GM23338 (cell line): ENCODE measurements at regions not wholly inside any gene's neighbourhood (a gene's known extent, or its start where the extent isn't known, plus 50 kb on each side); places are given as distances from the start of the nearest gene placed in this dataset.

Source experiments
- ATAC-seq: fragments of 200-7000 bp; cut with Tn5 transposase; 3 replicates; pipeline ENCODE4 v1.9.1; 2020
- DNase-seq: peaks from one replicate; pipeline ENCODE4 v3.0.0-alpha.2; 2015; ENCODE audit warnings: low spot score
- H2AFZ ChIP-seq: fragments of 200-600 bp; sonication (generic); 2 replicates; pipeline ENCODE4 v1.8.0; 2016; ENCODE audit warnings: antibody characterized with exemption, mild to moderate bottlenecking, moderate library complexity
- H3F3A ChIP-seq: fragments of 200-600 bp; sonication (generic); replicated peaks from 2 replicates; pipeline ENCODE4 v1.8.0; 2017; ENCODE audit warnings: antibody characterized with exemption, mixed run types, low read depth
- H3K27ac ChIP-seq: fragments of 200-600 bp; sonication (generic); 2 replicates; pipeline ENCODE4 v1.6.1; 2016; ENCODE audit warnings: low read depth
- H3K27me3 ChIP-seq: fragments of 200-600 bp; sonication (generic); 2 replicates; pipeline ENCODE4 v1.8.0; 2016; ENCODE audit warnings: mild to moderate bottlenecking, mixed run types, moderate library complexity; ENCODE audit not compliant: insufficient read depth
- H3K36me3 ChIP-seq: fragments of 200-600 bp; sonication (generic); 2 replicates; pipeline ENCODE4 v1.8.0; 2016; ENCODE audit warnings: mild to moderate bottlenecking; ENCODE audit not compliant: insufficient read depth
- H3K4me1 ChIP-seq: fragments of 200-600 bp; sonication (generic); 2 replicates; pipeline ENCODE4 v1.8.0; 2016; ENCODE audit warnings: mild to moderate bottlenecking, moderate library complexity; ENCODE audit not compliant: insufficient read depth
- H3K4me2 ChIP-seq: fragments of 200-600 bp; sonication (generic); 2 replicates; pipeline ENCODE4 v1.7.1; 2017; ENCODE audit warnings: mixed run types
- H3K4me3 ChIP-seq: fragments of 200-600 bp; sonication (generic); 2 replicates; pipeline ENCODE4 v1.6.1; 2016; ENCODE audit warnings: mixed run types
- H3K79me2 ChIP-seq: fragments of 200-600 bp; sonication (generic); replicated peaks from 2 replicates; pipeline ENCODE4 v1.8.0; 2017; ENCODE audit warnings: mild to moderate bottlenecking; ENCODE audit not compliant: insufficient read depth
- H3K9me2 ChIP-seq: fragments of 200-600 bp; sonication (generic); 2 replicates; pipeline ENCODE4 v1.8.0; 2017; ENCODE audit not compliant: insufficient read depth
- H4K20me1 ChIP-seq: fragments of 200-600 bp; sonication (generic); replicated peaks from 2 replicates; pipeline ENCODE4 v1.8.0; 2017; ENCODE audit warnings: mild to moderate bottlenecking; ENCODE audit not compliant: insufficient read depth
- H3K27ac Mint-ChIP-seq: 2 replicates; pipeline ENCODE4 v1.8.0; 2020; ENCODE audit warnings: inconsistent platforms, mild to moderate bottlenecking, moderate library complexity, mixed read lengths
- H3K27me3 Mint-ChIP-seq: 3 replicates; pipeline ENCODE4 v1.8.0; 2022; ENCODE audit warnings: low read depth, mild to moderate bottlenecking, moderate library complexity, mixed read lengths, inconsistent platforms; ENCODE audit not compliant: insufficient read depth, poor library complexity
- H3K36me3 Mint-ChIP-seq: 3 replicates; pipeline ENCODE4 v1.8.0; 2021; ENCODE audit warnings: low read depth, mild to moderate bottlenecking, inconsistent platforms, moderate library complexity, mixed read lengths
- H3K4me1 Mint-ChIP-seq: 3 replicates; pipeline ENCODE4 v1.8.0; 2020; ENCODE audit warnings: mild to moderate bottlenecking, inconsistent platforms, mixed read lengths
- H3K4me3 Mint-ChIP-seq: 3 replicates; pipeline ENCODE4 v1.8.0; 2021; ENCODE audit warnings: moderate library complexity, mild to moderate bottlenecking, inconsistent platforms, mixed read lengths
- H3K9me3 Mint-ChIP-seq: 3 replicates; pipeline ENCODE4 v1.8.0; 2020; ENCODE audit warnings: moderate library complexity, mild to moderate bottlenecking, inconsistent platforms, mixed read lengths
- CREB1 ChIP-seq: fragments of 250-450 bp; sonication (Bioruptor Pico); IDR thresholded peaks from 2 replicates; pipeline ENCODE4 v1.5.0; 2020; ENCODE audit warnings: low read depth, mild to moderate bottlenecking, moderate library complexity
- CTCF ChIP-seq, 2 experiments: fragments of 200-600 bp in 1 of 2; sonication (generic) in 1 of 2; conservative IDR thresholded peaks; 2 replicates each; pipeline versions ENCODE4 v1.5.1 to v1.6.1; 2016 to 2017; ENCODE audit warnings: antibody characterized with exemption in 2 of 2, low read depth in 2 of 2, mild to moderate bottlenecking in 2 of 2, moderate library complexity in 1 of 2
- EZH2 ChIP-seq: fragments of 200-600 bp; sonication (generic); IDR thresholded peaks from one replicate; pipeline ENCODE4 v1.8.0; 2017; ENCODE audit warnings: antibody characterized with exemption, mild to moderate bottlenecking, low read depth; ENCODE audit not compliant: unreplicated experiment
- EZH2phosphoT487 ChIP-seq: fragments of 200-600 bp; sonication (generic); IDR thresholded peaks from one replicate; pipeline ENCODE4 v1.8.1; 2018; ENCODE audit warnings: antibody characterized with exemption; ENCODE audit not compliant: unreplicated experiment
- JUNB ChIP-seq: IDR thresholded peaks from one replicate; pipeline ENCODE4 v1.6.1; 2016; ENCODE audit warnings: antibody characterized with exemption; ENCODE audit not compliant: unreplicated experiment
- NANOG ChIP-seq: IDR thresholded peaks from 2 replicates; pipeline ENCODE4 v1.6.1; 2016; ENCODE audit warnings: antibody characterized with exemption, borderline replicate concordance
- POLR2AphosphoS5 ChIP-seq: IDR thresholded peaks from 2 replicates; pipeline ENCODE4 v1.6.1; 2016; ENCODE audit warnings: antibody characterized with exemption, low read depth
- STAT1 ChIP-seq: IDR thresholded peaks from one replicate; pipeline ENCODE4 v1.6.1; 2016; ENCODE audit warnings: antibody characterized with exemption; ENCODE audit not compliant: unreplicated experiment
- ZNF114 ChIP-seq: fragments of 250-450 bp; sonication (Bioruptor Pico); IDR thresholded peaks from 2 replicates; pipeline ENCODE4 v1.5.0; 2020; ENCODE audit warnings: mild to moderate bottlenecking, moderate library complexity
- ZNF331 ChIP-seq: fragments of 250-450 bp; sonication (Bioruptor Pico); IDR thresholded peaks from 2 replicates; pipeline ENCODE4 v1.5.0; 2020; ENCODE audit warnings: low read depth, mild to moderate bottlenecking, moderate library complexity
- ZNF462 ChIP-seq: fragments of 250-450 bp; sonication (Bioruptor Pico); IDR thresholded peaks from 2 replicates; pipeline ENCODE4 v1.5.0; 2020; ENCODE audit warnings: mild to moderate bottlenecking, moderate library complexity
- TF ChIP-seq, protein P1 (sequence below): IDR thresholded peaks from one replicate; pipeline ENCODE4 v1.6.1; 2018; ENCODE audit warnings: antibody characterized with exemption; ENCODE audit not compliant: unreplicated experiment
- TF ChIP-seq, protein P2 (sequence below): IDR thresholded peaks from 2 replicates; pipeline ENCODE4 v1.6.1; 2016; ENCODE audit warnings: antibody characterized with exemption

DNA sequence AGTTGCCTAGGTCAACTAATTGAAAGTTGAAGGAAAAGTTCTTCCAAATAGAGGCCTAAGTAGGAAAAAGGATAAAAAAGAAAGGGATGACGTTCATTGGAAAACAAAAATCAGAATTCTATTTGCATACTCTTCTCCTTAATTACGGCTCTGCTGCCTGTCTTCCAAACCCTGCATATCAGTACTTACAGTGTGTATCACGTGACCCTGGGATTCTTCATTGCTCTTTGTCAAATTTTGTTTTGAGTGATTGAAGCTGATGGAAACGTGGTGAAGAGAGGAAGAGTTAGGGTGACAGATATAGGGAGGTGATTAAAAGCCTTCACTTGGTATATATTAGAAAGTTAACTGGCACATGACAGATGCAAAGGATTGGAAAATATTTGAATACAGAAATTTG is 97.9 kb downstream of the ZNF92 start:
- no peaks in the 10 kb centered on the region for H3K9me2 ChIP-seq
- DNase-seq: no peak
- no peak overlapping the region for H3K4me3 ChIP-seq
- Mint-ChIP-seq H3K36me3 (peaks cover 7% of the 10 kb centered on the region; the same call in 1 of the 3 replicates), H3K4me3 (no peak overlapping the region), H3K27me3 (peaks cover 3% of the 10 kb centered on the region), H3K4me1 (peaks cover 13% of the 10 kb centered on the region), H3K9me3 (peaks cover 41% of the 10 kb centered on the region), H3K27ac (no peak overlapping the region)
- no peak for ATAC-seq
- no peaks in the 10 kb centered on the region for H3F3A ChIP-seq
- no peaks in the 10 kb centered on the region for H4K20me1 ChIP-seq
- H3K27me3 ChIP-seq: no peaks in the 10 kb centered on the region
- no peaks in the 10 kb centered on the region for H3K79me2 ChIP-seq
- H3K27ac ChIP-seq: no peak overlapping the region
- TF ChIP-seq STAT1 (no peak), ZNF114 (CRISPR knock-in tag) (no peak), NANOG (no peak), POLR2AphosphoS5 (no peak), EZH2 (no peak), JUNB (no peak), CTCF (conservative IDR thresholded peaks at IDR 0.05; ENCODE audit: low read depth in 2 of 2) (no peak), ZNF462 (CRISPR knock-in tag) (no peak), CREB1 (CRISPR knock-in tag) (no peak), ZNF331 (no peak), EZH2phosphoT487 (no peak)
- TF ChIP-seq, protein P1, sequence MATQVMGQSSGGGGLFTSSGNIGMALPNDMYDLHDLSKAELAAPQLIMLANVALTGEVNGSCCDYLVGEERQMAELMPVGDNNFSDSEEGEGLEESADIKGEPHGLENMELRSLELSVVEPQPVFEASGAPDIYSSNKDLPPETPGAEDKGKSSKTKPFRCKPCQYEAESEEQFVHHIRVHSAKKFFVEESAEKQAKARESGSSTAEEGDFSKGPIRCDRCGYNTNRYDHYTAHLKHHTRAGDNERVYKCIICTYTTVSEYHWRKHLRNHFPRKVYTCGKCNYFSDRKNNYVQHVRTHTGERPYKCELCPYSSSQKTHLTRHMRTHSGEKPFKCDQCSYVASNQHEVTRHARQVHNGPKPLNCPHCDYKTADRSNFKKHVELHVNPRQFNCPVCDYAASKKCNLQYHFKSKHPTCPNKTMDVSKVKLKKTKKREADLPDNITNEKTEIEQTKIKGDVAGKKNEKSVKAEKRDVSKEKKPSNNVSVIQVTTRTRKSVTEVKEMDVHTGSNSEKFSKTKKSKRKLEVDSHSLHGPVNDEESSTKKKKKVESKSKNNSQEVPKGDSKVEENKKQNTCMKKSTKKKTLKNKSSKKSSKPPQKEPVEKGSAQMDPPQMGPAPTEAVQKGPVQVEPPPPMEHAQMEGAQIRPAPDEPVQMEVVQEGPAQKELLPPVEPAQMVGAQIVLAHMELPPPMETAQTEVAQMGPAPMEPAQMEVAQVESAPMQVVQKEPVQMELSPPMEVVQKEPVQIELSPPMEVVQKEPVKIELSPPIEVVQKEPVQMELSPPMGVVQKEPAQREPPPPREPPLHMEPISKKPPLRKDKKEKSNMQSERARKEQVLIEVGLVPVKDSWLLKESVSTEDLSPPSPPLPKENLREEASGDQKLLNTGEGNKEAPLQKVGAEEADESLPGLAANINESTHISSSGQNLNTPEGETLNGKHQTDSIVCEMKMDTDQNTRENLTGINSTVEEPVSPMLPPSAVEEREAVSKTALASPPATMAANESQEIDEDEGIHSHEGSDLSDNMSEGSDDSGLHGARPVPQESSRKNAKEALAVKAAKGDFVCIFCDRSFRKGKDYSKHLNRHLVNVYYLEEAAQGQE: no peak
- TF ChIP-seq, protein P2, sequence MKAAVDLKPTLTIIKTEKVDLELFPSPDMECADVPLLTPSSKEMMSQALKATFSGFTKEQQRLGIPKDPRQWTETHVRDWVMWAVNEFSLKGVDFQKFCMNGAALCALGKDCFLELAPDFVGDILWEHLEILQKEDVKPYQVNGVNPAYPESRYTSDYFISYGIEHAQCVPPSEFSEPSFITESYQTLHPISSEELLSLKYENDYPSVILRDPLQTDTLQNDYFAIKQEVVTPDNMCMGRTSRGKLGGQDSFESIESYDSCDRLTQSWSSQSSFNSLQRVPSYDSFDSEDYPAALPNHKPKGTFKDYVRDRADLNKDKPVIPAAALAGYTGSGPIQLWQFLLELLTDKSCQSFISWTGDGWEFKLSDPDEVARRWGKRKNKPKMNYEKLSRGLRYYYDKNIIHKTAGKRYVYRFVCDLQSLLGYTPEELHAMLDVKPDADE: no peak
- H3K4me2 ChIP-seq: no peak overlapping the region
- peaks cover 2% of the 10 kb centered on the region; the same call in 1 of the 2 replicates for H3K4me1 ChIP-seq
- no peak overlapping the region for H2AFZ ChIP-seq
- no peaks in the 10 kb centered on the region for H3K36me3 ChIP-seq
